SK-N-SH (cell line): ENCODE measurements at regions not wholly inside any gene's neighbourhood (a gene's known extent, or its start where the extent isn't known, plus 50 kb on each side); places are given as distances from the start of the nearest gene placed in this dataset.

Experiments used
- CTCF ChIA-PET: fragments of 300-600, 350-600 bp; formaldehyde crosslinking; extraction: SDS; loops from one replicate; lab custom pipeline; 2021; lab: Yijun Ruan, JAX
- POLR2A ChIA-PET: fragments of 350-600 bp; sonication (Branson Sonifier 250); formaldehyde crosslinking; extraction: SDS; loops from one replicate; lab custom pipeline; 2020; ENCODE audit warnings: antibody characterized with exemption, inconsistent platforms; lab: Yijun Ruan, JAX
- DNase-seq: peaks from one replicate; pipeline ENCODE4 v3.0.0; 2012
- H2AFZ ChIP-seq: fragments of 200-600 bp; sonication (generic); 2 replicates; pipeline ENCODE4 v1.8.1; 2016; ENCODE audit warnings: antibody characterized with exemption, mild to moderate bottlenecking, low read depth
- H3F3A ChIP-seq: fragments of 200-600 bp; sonication (generic); replicated peaks from 2 replicates; pipeline ENCODE3; 2016; ENCODE audit warnings: antibody characterized with exemption, mild to moderate bottlenecking; ENCODE audit not compliant: insufficient read depth
- H3K27ac ChIP-seq, 2 experiments: fragments of 200-500 bp in 1 of 2; fragments of 200-600 bp in 1 of 2; sonication (Bioruptor generic) in 1 of 2; sonication (generic), shearing (Covaris generic) in 1 of 2; 2 replicates each; pipeline versions ENCODE4 v1.5.1 to v1.6.1; 2014 to 2016; ENCODE audit warnings: low read depth in 2 of 2, inconsistent platforms in 1 of 2, low read length in 1 of 2, mild to moderate bottlenecking in 1 of 2, mixed read lengths in 1 of 2
- H3K27me3 ChIP-seq: fragments of 200-600 bp; sonication (generic), shearing (Covaris generic); 2 replicates; pipeline ENCODE4 v1.6.1; 2016; ENCODE audit warnings: mixed run types; ENCODE audit not compliant: insufficient read depth
- H3K36me3 ChIP-seq, 2 experiments: fragments of 200-500 bp in 1 of 2; fragments of 200-600 bp in 1 of 2; sonication (Bioruptor generic) in 1 of 2; sonication (generic) in 1 of 2; replicated peaks in 1 of 2; 2 replicates each; pipeline versions ENCODE3 to v1.5.1; 2014 to 2016; ENCODE audit warnings: low read length in 1 of 2, mild to moderate bottlenecking in 1 of 2; ENCODE audit not compliant: insufficient read depth in 2 of 2, control insufficient read depth in 1 of 2
- H3K4me1 ChIP-seq, 2 experiments: fragments of 200-500 bp in 1 of 2; fragments of 200-600 bp in 1 of 2; sonication (Bioruptor generic) in 1 of 2; sonication (generic), shearing (Covaris generic) in 1 of 2; 2 replicates each; pipeline versions ENCODE4 v1.5.1 to v1.6.1; 2014 to 2016; ENCODE audit warnings: low read depth in 1 of 2, low read length in 1 of 2, mixed run types in 1 of 2; ENCODE audit not compliant: insufficient read depth in 2 of 2, control insufficient read depth in 1 of 2
- H3K4me2 ChIP-seq: fragments of 200-600 bp; sonication (generic), shearing (Covaris generic); 2 replicates; pipeline ENCODE4 v1.6.1; 2017; ENCODE audit warnings: mixed run types
- H3K4me3 ChIP-seq, 2 experiments: fragments of 200-500 bp in 1 of 2; fragments of 200-600 bp in 1 of 2; sonication (Bioruptor generic) in 1 of 2; sonication (generic), shearing (Covaris generic) in 1 of 2; 2 replicates each; pipeline versions ENCODE4 v1.5.1 to v1.8.1; 2014 to 2016; ENCODE audit warnings: low read depth in 2 of 2, inconsistent platforms in 1 of 2, low read length in 1 of 2, mild to moderate bottlenecking in 1 of 2, mixed read lengths in 1 of 2, moderate library complexity in 1 of 2
- H3K79me2 ChIP-seq: fragments of 200-600 bp; sonication (generic); 2 replicates; pipeline ENCODE4 v1.8.1; 2017; ENCODE audit warnings: mild to moderate bottlenecking; ENCODE audit not compliant: insufficient read depth
- H3K9ac ChIP-seq: fragments of 200-600 bp; sonication (generic); 2 replicates; pipeline ENCODE4 v1.6.1; 2017; ENCODE audit warnings: mixed run types
- H3K9me2 ChIP-seq: fragments of 200-600 bp; sonication (generic); 2 replicates; pipeline ENCODE4 v1.6.1; 2017; ENCODE audit warnings: mixed run types
- H3K9me3 ChIP-seq: fragments of 200-600 bp; sonication (generic); 2 replicates; pipeline ENCODE4 v1.6.1; 2017; ENCODE audit warnings: mixed run types, mild to moderate bottlenecking, moderate library complexity
- H4K20me1 ChIP-seq: fragments of 200-600 bp; sonication (generic); 2 replicates; pipeline ENCODE4 v1.6.1; 2017; ENCODE audit warnings: mild to moderate bottlenecking, mixed run types; ENCODE audit not compliant: insufficient read depth
- CHD2 ChIP-seq: fragments of 150-350 bp; IDR thresholded peaks from 2 replicates; pipeline ENCODE4 v1.6.1; 2018; ENCODE audit warnings: low read length; ENCODE audit not compliant: partially characterized antibody
- ELF1 ChIP-seq: IDR thresholded peaks from 2 replicates; pipeline ENCODE4 v1.4.0; 2012
- EP300 ChIP-seq, 2 experiments: IDR thresholded peaks; 2 replicates each; pipeline versions ENCODE4 v1.4.0 to v1.6.1; 2012; ENCODE audit warnings: borderline replicate concordance in 1 of 2, low read depth in 1 of 2, low read length in 1 of 2
- EZH2phosphoT487 ChIP-seq: fragments of 200-600 bp; sonication (generic); IDR thresholded peaks from 2 replicates; pipeline ENCODE4 v1.6.1; 2017; ENCODE audit warnings: low read depth, mixed run types, mild to moderate bottlenecking, antibody characterized with exemption, moderate library complexity, borderline replicate concordance
- FOSL2 ChIP-seq: IDR thresholded peaks from 2 replicates; pipeline ENCODE4 v1.4.0; 2012; ENCODE audit warnings: low read depth, mild to moderate bottlenecking, moderate library complexity, borderline replicate concordance
- FOXJ3 ChIP-seq: sonication (generic); formaldehyde crosslinking; IDR thresholded peaks from 2 replicates; pipeline ENCODE4 v1.5.1; 2020; ENCODE audit warnings: mild to moderate bottlenecking, missing genetic modification reagents
- FOXM1 ChIP-seq: IDR thresholded peaks from 2 replicates; pipeline ENCODE4 v1.4.0; 2012; ENCODE audit warnings: low read depth, mild to moderate bottlenecking
- GABPA ChIP-seq: IDR thresholded peaks from 2 replicates; pipeline ENCODE4 v1.4.0; 2012; ENCODE audit warnings: low read depth, mild to moderate bottlenecking
- JUND ChIP-seq: IDR thresholded peaks from 2 replicates; pipeline ENCODE4 v1.4.0; 2012
- MEF2A ChIP-seq: IDR thresholded peaks from 2 replicates; pipeline ENCODE4 v1.4.0; 2012; ENCODE audit warnings: low read depth, borderline replicate concordance
- NRF1 ChIP-seq: IDR thresholded peaks from 2 replicates; pipeline ENCODE4 v1.6.1; 2012; ENCODE audit warnings: low read depth, mild to moderate bottlenecking, low read length
- POLR2AphosphoS5 ChIP-seq: IDR thresholded peaks from 2 replicates; pipeline ENCODE4 v1.6.1; 2012; ENCODE audit warnings: low read depth, low read length
- RAD21 ChIP-seq: IDR thresholded peaks from 2 replicates; pipeline ENCODE4 v1.6.1; 2012; ENCODE audit warnings: mild to moderate bottlenecking, low read length
- RCOR1 ChIP-seq: fragments of 150-350 bp; IDR thresholded peaks from 2 replicates; pipeline ENCODE4 v1.6.1; 2017; ENCODE audit warnings: antibody characterized with exemption, low read length
- SIN3A ChIP-seq: IDR thresholded peaks from 2 replicates; pipeline ENCODE4 v1.6.1; 2012; ENCODE audit warnings: low read depth, mild to moderate bottlenecking, low read length, moderate library complexity, borderline replicate concordance
- SMC3 ChIP-seq: IDR thresholded peaks from 2 replicates; pipeline ENCODE4 v1.6.1; 2012; ENCODE audit warnings: low read depth, low read length, improper control_type of control experiment
- TAF1 ChIP-seq: IDR thresholded peaks from 2 replicates; pipeline ENCODE4 v1.6.1; 2012; ENCODE audit warnings: low read depth, mild to moderate bottlenecking, low read length, moderate library complexity, borderline replicate concordance
- TCF12 ChIP-seq: IDR thresholded peaks from 2 replicates; pipeline ENCODE4 v1.4.0; 2012
- YY1 ChIP-seq: IDR thresholded peaks from 2 replicates; pipeline ENCODE4 v1.4.0; 2012; ENCODE audit warnings: low read depth, mild to moderate bottlenecking
- WGBS: methylation state at CpG from one replicate; pipeline ENCODE4 v1.1.6; 2017; ENCODE audit warnings: low lambda C conversion rate; 5-methylcytosine and 5-hydroxymethylcytosine counted together
- TF ChIP-seq, protein P1 (sequence below): IDR thresholded peaks from 2 replicates; pipeline ENCODE4 v1.4.0; 2012; ENCODE audit warnings: low read depth, borderline replicate concordance
- TF ChIP-seq, protein P2 (sequence below): fragments of 150-350 bp; IDR thresholded peaks from 2 replicates; pipeline ENCODE4 v1.6.1; 2017; ENCODE audit warnings: antibody characterized with exemption, low read length, low read depth, borderline replicate concordance
- TF ChIP-seq, protein P3 (sequence below): IDR thresholded peaks from 2 replicates; pipeline ENCODE4 v1.4.0; 2012; ENCODE audit warnings: low read depth, borderline replicate concordance
- TF ChIP-seq, protein P4 (sequence below): fragments of 200-600 bp; sonication (generic); IDR thresholded peaks from 2 replicates; pipeline ENCODE4 v1.6.1; 2017; ENCODE audit warnings: antibody characterized with exemption, mild to moderate bottlenecking, moderate library complexity

DNA sequence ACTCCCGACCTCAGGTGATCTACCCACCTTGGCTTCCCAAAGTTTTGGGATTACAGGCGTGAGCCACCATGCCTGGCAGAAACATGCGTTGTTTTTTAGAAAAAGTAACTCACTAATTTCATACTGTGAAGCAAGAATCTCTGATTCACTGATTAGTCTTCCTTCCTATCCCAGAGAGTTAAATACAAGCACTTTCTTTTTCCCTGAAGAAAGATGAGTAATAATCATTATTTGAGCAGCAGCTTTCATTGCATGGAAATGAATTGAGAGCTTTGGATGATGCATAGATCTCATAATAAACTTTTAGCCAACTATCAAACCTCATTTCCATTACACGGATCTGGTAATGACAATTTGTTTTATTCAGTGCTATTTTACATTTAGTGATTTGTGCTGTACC lies 892.5 kb upstream of the EYS start:
- H3K36me3 ChIP-seq = no peaks in the 10 kb centered on the region
- H3K27ac ChIP-seq = no peak overlapping the region
- no peak for DNase-seq
- H3K4me1 ChIP-seq = no peaks in the 10 kb centered on the region
- H3K4me3 ChIP-seq = no peak overlapping the region
- POLR2A ChIA-PET = no interaction called here
- H3K27me3 ChIP-seq = no peaks in the 10 kb centered on the region
- no peak overlapping the region for H2AFZ ChIP-seq
- no peaks in the 10 kb centered on the region for H4K20me1 ChIP-seq
- no peak for TF ChIP-seq JUND
- TF ChIP-seq, protein P1, sequence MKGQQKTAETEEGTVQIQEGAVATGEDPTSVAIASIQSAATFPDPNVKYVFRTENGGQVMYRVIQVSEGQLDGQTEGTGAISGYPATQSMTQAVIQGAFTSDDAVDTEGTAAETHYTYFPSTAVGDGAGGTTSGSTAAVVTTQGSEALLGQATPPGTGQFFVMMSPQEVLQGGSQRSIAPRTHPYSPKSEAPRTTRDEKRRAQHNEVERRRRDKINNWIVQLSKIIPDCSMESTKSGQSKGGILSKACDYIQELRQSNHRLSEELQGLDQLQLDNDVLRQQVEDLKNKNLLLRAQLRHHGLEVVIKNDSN = no peak
- no peak for TF ChIP-seq GABPA
- no peak for TF ChIP-seq CHD2
- no peak for TF ChIP-seq POLR2AphosphoS5
- TF ChIP-seq FOSL2 = no peak
- TF ChIP-seq YY1 = no peak
- TF ChIP-seq FOXM1 = no peak
- CTCF ChIA-PET = no interaction called here
- 29% methylated on average over 4 of the region's 4 CpGs for WGBS
- no peak overlapping the region for H3K4me2 ChIP-seq
- no peaks in the 10 kb centered on the region for H3K9me2 ChIP-seq
- no peaks in the 10 kb centered on the region for H3F3A ChIP-seq
- no peak overlapping the region for H3K9ac ChIP-seq
- no peaks in the 10 kb centered on the region for H3K9me3 ChIP-seq
- no peaks in the 10 kb centered on the region for H3K79me2 ChIP-seq

DNA sequence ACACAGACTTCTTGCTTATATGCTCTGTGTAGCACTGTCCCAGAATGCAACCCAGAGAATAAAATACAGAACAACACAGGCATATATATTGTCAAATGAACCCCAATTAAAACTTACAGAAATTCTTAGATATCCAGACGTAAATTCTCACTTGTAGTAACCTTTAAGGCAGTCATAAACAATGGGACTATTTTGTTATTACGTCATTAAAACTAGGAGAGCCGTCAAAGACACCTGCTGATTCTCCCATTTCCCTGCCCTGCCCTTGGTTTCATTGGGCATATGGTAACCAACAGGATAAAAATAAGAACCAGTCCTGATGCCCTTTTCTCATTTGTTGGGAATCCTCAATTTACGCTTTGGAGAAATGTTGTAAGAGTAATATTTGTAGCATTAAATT lies 871.3 kb upstream of the EYS start:
- Histone ChIP-seq H3K9me3 (no peaks in the 10 kb centered on the region), H3K27ac (no peak overlapping the region), H3F3A (no peaks in the 10 kb centered on the region), H3K9ac (no peak overlapping the region), H3K9me2 (no peaks in the 10 kb centered on the region), H3K79me2 (no peaks in the 10 kb centered on the region), H3K27me3 (no peaks in the 10 kb centered on the region), H3K4me2 (no peak overlapping the region), H3K36me3 (no peaks in the 10 kb centered on the region), H3K4me1 (no peaks in the 10 kb centered on the region), H2AFZ (no peak overlapping the region), H3K4me3 (no peak overlapping the region), H4K20me1 (no peaks in the 10 kb centered on the region)
- no peak for DNase-seq
- POLR2A ChIA-PET = no interaction called here
- WGBS = 27% methylated on average over 4 of the region's 4 CpGs
- TF ChIP-seq ELF1 (no peak), FOXJ3 (CRISPR knock-in tag) (no peak), GABPA (no peak), FOXM1 (no peak), YY1 (no peak), SMC3 (no peak), EP300 (IDR thresholded peaks at IDR 0.05; ENCODE audit: borderline replicate concordance in 1 of 2, low read depth in 1 of 2, low read length in 1 of 2) (no peak), TCF12 (no peak), EZH2phosphoT487 (no peak), NRF1 (no peak), RCOR1 (no peak), RAD21 (no peak), MEF2A (no peak), SIN3A (no peak), JUND (no peak), TAF1 (no peak)
- TF ChIP-seq, protein P1 = no peak
- TF ChIP-seq, protein P2, sequence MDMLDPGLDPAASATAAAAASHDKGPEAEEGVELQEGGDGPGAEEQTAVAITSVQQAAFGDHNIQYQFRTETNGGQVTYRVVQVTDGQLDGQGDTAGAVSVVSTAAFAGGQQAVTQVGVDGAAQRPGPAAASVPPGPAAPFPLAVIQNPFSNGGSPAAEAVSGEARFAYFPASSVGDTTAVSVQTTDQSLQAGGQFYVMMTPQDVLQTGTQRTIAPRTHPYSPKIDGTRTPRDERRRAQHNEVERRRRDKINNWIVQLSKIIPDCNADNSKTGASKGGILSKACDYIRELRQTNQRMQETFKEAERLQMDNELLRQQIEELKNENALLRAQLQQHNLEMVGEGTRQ = no peak
- TF ChIP-seq, protein P3, sequence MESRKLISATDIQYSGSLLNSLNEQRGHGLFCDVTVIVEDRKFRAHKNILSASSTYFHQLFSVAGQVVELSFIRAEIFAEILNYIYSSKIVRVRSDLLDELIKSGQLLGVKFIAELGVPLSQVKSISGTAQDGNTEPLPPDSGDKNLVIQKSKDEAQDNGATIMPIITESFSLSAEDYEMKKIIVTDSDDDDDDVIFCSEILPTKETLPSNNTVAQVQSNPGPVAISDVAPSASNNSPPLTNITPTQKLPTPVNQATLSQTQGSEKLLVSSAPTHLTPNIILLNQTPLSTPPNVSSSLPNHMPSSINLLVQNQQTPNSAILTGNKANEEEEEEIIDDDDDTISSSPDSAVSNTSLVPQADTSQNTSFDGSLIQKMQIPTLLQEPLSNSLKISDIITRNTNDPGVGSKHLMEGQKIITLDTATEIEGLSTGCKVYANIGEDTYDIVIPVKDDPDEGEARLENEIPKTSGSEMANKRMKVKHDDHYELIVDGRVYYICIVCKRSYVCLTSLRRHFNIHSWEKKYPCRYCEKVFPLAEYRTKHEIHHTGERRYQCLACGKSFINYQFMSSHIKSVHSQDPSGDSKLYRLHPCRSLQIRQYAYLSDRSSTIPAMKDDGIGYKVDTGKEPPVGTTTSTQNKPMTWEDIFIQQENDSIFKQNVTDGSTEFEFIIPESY = no peak
- TF ChIP-seq, protein P4, sequence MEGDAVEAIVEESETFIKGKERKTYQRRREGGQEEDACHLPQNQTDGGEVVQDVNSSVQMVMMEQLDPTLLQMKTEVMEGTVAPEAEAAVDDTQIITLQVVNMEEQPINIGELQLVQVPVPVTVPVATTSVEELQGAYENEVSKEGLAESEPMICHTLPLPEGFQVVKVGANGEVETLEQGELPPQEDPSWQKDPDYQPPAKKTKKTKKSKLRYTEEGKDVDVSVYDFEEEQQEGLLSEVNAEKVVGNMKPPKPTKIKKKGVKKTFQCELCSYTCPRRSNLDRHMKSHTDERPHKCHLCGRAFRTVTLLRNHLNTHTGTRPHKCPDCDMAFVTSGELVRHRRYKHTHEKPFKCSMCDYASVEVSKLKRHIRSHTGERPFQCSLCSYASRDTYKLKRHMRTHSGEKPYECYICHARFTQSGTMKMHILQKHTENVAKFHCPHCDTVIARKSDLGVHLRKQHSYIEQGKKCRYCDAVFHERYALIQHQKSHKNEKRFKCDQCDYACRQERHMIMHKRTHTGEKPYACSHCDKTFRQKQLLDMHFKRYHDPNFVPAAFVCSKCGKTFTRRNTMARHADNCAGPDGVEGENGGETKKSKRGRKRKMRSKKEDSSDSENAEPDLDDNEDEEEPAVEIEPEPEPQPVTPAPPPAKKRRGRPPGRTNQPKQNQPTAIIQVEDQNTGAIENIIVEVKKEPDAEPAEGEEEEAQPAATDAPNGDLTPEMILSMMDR = no peak
- CTCF ChIA-PET = no interaction called here
